ENCODE measurements at regions not wholly inside any gene's neighbourhood (a gene's known extent, or its start where the extent isn't known, plus 50 kb on each side); places are given as distances from the start of the nearest gene placed in this dataset.

DNA sequence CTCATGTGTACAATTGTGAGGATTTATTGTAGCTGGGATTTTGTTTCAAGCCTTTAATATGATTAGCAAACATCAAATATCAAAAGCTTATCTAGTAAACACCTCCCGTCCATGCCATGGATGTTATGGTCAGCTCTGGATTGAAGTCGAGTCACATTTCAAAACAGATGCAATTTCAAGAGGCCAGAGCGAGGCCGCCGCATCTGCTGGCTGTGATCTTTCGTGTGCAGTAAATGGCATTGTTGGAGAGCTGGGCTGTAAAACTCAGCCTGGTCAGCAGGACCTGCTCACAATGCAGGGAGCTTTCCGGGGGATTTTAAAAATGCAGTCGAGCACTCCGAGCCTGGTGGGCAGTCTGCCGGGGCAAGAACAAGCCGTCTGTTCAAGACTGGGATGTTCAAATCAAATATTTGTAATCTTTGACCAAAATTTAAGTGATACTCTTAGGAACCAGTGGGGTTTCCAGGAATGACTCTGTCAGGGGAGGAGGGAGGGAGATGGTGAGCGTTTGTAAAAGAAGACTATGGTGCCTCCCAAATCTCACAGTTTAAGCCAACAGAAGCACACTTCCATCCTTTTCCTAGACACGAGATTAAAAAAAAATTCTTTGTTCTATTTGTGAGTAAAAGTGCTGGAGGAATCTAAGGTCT, 97.6 kb downstream of the MYCN start:
- TF ChIP-seq JUND (IDR thresholded peaks at IDR 0.05) (no peak), RAD21 (IDR thresholded peaks at IDR 0.05) (no peak), SP1 (IDR thresholded peaks at IDR 0.05) (no peak), YY1 (IDR thresholded peaks at IDR 0.05) (no peak), TAF1 (conservative IDR thresholded peaks at IDR 0.05) (no peak), FOXA1 (IDR thresholded peaks at IDR 0.05) (no peak), GABPA (IDR thresholded peaks at IDR 0.05 in 1 of 2, conservative IDR thresholded peaks at IDR 0.05 in 1 of 2) (no peak), HNF4A (conservative IDR thresholded peaks at IDR 0.05) (no peak), HNF4G (IDR thresholded peaks at IDR 0.05) (no peak)
- TF ChIP-seq, protein P1, sequence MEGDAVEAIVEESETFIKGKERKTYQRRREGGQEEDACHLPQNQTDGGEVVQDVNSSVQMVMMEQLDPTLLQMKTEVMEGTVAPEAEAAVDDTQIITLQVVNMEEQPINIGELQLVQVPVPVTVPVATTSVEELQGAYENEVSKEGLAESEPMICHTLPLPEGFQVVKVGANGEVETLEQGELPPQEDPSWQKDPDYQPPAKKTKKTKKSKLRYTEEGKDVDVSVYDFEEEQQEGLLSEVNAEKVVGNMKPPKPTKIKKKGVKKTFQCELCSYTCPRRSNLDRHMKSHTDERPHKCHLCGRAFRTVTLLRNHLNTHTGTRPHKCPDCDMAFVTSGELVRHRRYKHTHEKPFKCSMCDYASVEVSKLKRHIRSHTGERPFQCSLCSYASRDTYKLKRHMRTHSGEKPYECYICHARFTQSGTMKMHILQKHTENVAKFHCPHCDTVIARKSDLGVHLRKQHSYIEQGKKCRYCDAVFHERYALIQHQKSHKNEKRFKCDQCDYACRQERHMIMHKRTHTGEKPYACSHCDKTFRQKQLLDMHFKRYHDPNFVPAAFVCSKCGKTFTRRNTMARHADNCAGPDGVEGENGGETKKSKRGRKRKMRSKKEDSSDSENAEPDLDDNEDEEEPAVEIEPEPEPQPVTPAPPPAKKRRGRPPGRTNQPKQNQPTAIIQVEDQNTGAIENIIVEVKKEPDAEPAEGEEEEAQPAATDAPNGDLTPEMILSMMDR (IDR thresholded peaks at IDR 0.05; ENCODE audit: low read depth, low read length, missing input control), result no peak
- TF ChIP-seq, protein P2, sequence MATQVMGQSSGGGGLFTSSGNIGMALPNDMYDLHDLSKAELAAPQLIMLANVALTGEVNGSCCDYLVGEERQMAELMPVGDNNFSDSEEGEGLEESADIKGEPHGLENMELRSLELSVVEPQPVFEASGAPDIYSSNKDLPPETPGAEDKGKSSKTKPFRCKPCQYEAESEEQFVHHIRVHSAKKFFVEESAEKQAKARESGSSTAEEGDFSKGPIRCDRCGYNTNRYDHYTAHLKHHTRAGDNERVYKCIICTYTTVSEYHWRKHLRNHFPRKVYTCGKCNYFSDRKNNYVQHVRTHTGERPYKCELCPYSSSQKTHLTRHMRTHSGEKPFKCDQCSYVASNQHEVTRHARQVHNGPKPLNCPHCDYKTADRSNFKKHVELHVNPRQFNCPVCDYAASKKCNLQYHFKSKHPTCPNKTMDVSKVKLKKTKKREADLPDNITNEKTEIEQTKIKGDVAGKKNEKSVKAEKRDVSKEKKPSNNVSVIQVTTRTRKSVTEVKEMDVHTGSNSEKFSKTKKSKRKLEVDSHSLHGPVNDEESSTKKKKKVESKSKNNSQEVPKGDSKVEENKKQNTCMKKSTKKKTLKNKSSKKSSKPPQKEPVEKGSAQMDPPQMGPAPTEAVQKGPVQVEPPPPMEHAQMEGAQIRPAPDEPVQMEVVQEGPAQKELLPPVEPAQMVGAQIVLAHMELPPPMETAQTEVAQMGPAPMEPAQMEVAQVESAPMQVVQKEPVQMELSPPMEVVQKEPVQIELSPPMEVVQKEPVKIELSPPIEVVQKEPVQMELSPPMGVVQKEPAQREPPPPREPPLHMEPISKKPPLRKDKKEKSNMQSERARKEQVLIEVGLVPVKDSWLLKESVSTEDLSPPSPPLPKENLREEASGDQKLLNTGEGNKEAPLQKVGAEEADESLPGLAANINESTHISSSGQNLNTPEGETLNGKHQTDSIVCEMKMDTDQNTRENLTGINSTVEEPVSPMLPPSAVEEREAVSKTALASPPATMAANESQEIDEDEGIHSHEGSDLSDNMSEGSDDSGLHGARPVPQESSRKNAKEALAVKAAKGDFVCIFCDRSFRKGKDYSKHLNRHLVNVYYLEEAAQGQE (IDR thresholded peaks at IDR 0.05), result no peak
- TF ChIP-seq, protein P3, sequence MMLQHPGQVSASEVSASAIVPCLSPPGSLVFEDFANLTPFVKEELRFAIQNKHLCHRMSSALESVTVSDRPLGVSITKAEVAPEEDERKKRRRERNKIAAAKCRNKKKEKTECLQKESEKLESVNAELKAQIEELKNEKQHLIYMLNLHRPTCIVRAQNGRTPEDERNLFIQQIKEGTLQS (IDR thresholded peaks at IDR 0.05), result no peak
- TF ChIP-seq, protein P4, sequence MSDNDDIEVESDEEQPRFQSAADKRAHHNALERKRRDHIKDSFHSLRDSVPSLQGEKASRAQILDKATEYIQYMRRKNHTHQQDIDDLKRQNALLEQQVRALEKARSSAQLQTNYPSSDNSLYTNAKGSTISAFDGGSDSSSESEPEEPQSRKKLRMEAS (IDR thresholded peaks at IDR 0.05), result no peak
